SK-N-SH (cell line): ENCODE measurements at regions not wholly inside any gene's neighbourhood (a gene's known extent, or its start where the extent isn't known, plus 50 kb on each side); places are given as distances from the start of the nearest gene placed in this dataset.

Experiments
- CTCF ChIA-PET: fragments of 300-600, 350-600 bp; formaldehyde crosslinking; extraction: SDS; loops from one replicate; lab custom pipeline; 2021; lab: Yijun Ruan, JAX
- POLR2A ChIA-PET: fragments of 350-600 bp; sonication (Branson Sonifier 250); formaldehyde crosslinking; extraction: SDS; loops from one replicate; lab custom pipeline; 2020; ENCODE audit warnings: antibody characterized with exemption, inconsistent platforms; lab: Yijun Ruan, JAX
- DNase-seq: peaks from one replicate; pipeline ENCODE4 v3.0.0; 2012
- H2AFZ ChIP-seq: fragments of 200-600 bp; sonication (generic); 2 replicates; pipeline ENCODE4 v1.8.1; 2016; ENCODE audit warnings: antibody characterized with exemption, mild to moderate bottlenecking, low read depth
- H3F3A ChIP-seq: fragments of 200-600 bp; sonication (generic); replicated peaks from 2 replicates; pipeline ENCODE3; 2016; ENCODE audit warnings: antibody characterized with exemption, mild to moderate bottlenecking; ENCODE audit not compliant: insufficient read depth
- H3K27ac ChIP-seq, 2 experiments: fragments of 200-500 bp in 1 of 2; fragments of 200-600 bp in 1 of 2; sonication (Bioruptor generic) in 1 of 2; sonication (generic), shearing (Covaris generic) in 1 of 2; 2 replicates each; pipeline versions ENCODE4 v1.5.1 to v1.6.1; 2014 to 2016; ENCODE audit warnings: low read depth in 2 of 2, inconsistent platforms in 1 of 2, low read length in 1 of 2, mild to moderate bottlenecking in 1 of 2, mixed read lengths in 1 of 2
- H3K27me3 ChIP-seq: fragments of 200-600 bp; sonication (generic), shearing (Covaris generic); 2 replicates; pipeline ENCODE4 v1.6.1; 2016; ENCODE audit warnings: mixed run types; ENCODE audit not compliant: insufficient read depth
- H3K36me3 ChIP-seq, 2 experiments: fragments of 200-500 bp in 1 of 2; fragments of 200-600 bp in 1 of 2; sonication (Bioruptor generic) in 1 of 2; sonication (generic) in 1 of 2; replicated peaks in 1 of 2; 2 replicates each; pipeline versions ENCODE3 to v1.5.1; 2014 to 2016; ENCODE audit warnings: low read length in 1 of 2, mild to moderate bottlenecking in 1 of 2; ENCODE audit not compliant: insufficient read depth in 2 of 2, control insufficient read depth in 1 of 2
- H3K4me1 ChIP-seq, 2 experiments: fragments of 200-500 bp in 1 of 2; fragments of 200-600 bp in 1 of 2; sonication (Bioruptor generic) in 1 of 2; sonication (generic), shearing (Covaris generic) in 1 of 2; 2 replicates each; pipeline versions ENCODE4 v1.5.1 to v1.6.1; 2014 to 2016; ENCODE audit warnings: low read depth in 1 of 2, low read length in 1 of 2, mixed run types in 1 of 2; ENCODE audit not compliant: insufficient read depth in 2 of 2, control insufficient read depth in 1 of 2
- H3K4me2 ChIP-seq: fragments of 200-600 bp; sonication (generic), shearing (Covaris generic); 2 replicates; pipeline ENCODE4 v1.6.1; 2017; ENCODE audit warnings: mixed run types
- H3K4me3 ChIP-seq, 2 experiments: fragments of 200-500 bp in 1 of 2; fragments of 200-600 bp in 1 of 2; sonication (Bioruptor generic) in 1 of 2; sonication (generic), shearing (Covaris generic) in 1 of 2; 2 replicates each; pipeline versions ENCODE4 v1.5.1 to v1.8.1; 2014 to 2016; ENCODE audit warnings: low read depth in 2 of 2, inconsistent platforms in 1 of 2, low read length in 1 of 2, mild to moderate bottlenecking in 1 of 2, mixed read lengths in 1 of 2, moderate library complexity in 1 of 2
- H3K79me2 ChIP-seq: fragments of 200-600 bp; sonication (generic); 2 replicates; pipeline ENCODE4 v1.8.1; 2017; ENCODE audit warnings: mild to moderate bottlenecking; ENCODE audit not compliant: insufficient read depth
- H3K9ac ChIP-seq: fragments of 200-600 bp; sonication (generic); 2 replicates; pipeline ENCODE4 v1.6.1; 2017; ENCODE audit warnings: mixed run types
- H3K9me2 ChIP-seq: fragments of 200-600 bp; sonication (generic); 2 replicates; pipeline ENCODE4 v1.6.1; 2017; ENCODE audit warnings: mixed run types
- H3K9me3 ChIP-seq: fragments of 200-600 bp; sonication (generic); 2 replicates; pipeline ENCODE4 v1.6.1; 2017; ENCODE audit warnings: mixed run types, mild to moderate bottlenecking, moderate library complexity
- H4K20me1 ChIP-seq: fragments of 200-600 bp; sonication (generic); 2 replicates; pipeline ENCODE4 v1.6.1; 2017; ENCODE audit warnings: mild to moderate bottlenecking, mixed run types; ENCODE audit not compliant: insufficient read depth
- CHD2 ChIP-seq: fragments of 150-350 bp; IDR thresholded peaks from 2 replicates; pipeline ENCODE4 v1.6.1; 2018; ENCODE audit warnings: low read length; ENCODE audit not compliant: partially characterized antibody
- CTCF ChIP-seq: fragments of 200-600 bp; sonication (generic); IDR thresholded peaks from 2 replicates; pipeline ENCODE4 v1.6.1; 2017; ENCODE audit warnings: antibody characterized with exemption, mild to moderate bottlenecking, moderate library complexity
- EZH2phosphoT487 ChIP-seq: fragments of 200-600 bp; sonication (generic); IDR thresholded peaks from 2 replicates; pipeline ENCODE4 v1.6.1; 2017; ENCODE audit warnings: low read depth, mixed run types, mild to moderate bottlenecking, antibody characterized with exemption, moderate library complexity, borderline replicate concordance
- FOSL2 ChIP-seq: IDR thresholded peaks from 2 replicates; pipeline ENCODE4 v1.4.0; 2012; ENCODE audit warnings: low read depth, mild to moderate bottlenecking, moderate library complexity, borderline replicate concordance
- GATA2 ChIP-seq: sonication (generic); formaldehyde crosslinking; IDR thresholded peaks from 2 replicates; pipeline ENCODE4 v1.5.0; 2020; ENCODE audit warnings: mild to moderate bottlenecking, missing genetic modification reagents
- MXI1 ChIP-seq: IDR thresholded peaks from 2 replicates; pipeline ENCODE4 v1.6.1; 2012; ENCODE audit warnings: mild to moderate bottlenecking, low read depth, low read length, improper control_type of control experiment
- NRF1 ChIP-seq: IDR thresholded peaks from 2 replicates; pipeline ENCODE4 v1.6.1; 2012; ENCODE audit warnings: low read depth, mild to moderate bottlenecking, low read length
- RAD21 ChIP-seq: IDR thresholded peaks from 2 replicates; pipeline ENCODE4 v1.6.1; 2012; ENCODE audit warnings: mild to moderate bottlenecking, low read length
- REST ChIP-seq: IDR thresholded peaks from 2 replicates; pipeline ENCODE4 v1.6.1; 2012; ENCODE audit warnings: mild to moderate bottlenecking, low read depth, low read length, moderate library complexity
- RFX5 ChIP-seq: IDR thresholded peaks from 2 replicates; pipeline ENCODE4 v1.6.1; 2012; ENCODE audit warnings: mild to moderate bottlenecking, improper control_type of control experiment, low read length
- RXRA ChIP-seq: IDR thresholded peaks from 2 replicates; pipeline ENCODE4 v1.4.0; 2012; ENCODE audit warnings: low read depth, mild to moderate bottlenecking, borderline replicate concordance
- SMC3 ChIP-seq: IDR thresholded peaks from 2 replicates; pipeline ENCODE4 v1.6.1; 2012; ENCODE audit warnings: low read depth, low read length, improper control_type of control experiment
- TCF12 ChIP-seq: IDR thresholded peaks from 2 replicates; pipeline ENCODE4 v1.4.0; 2012
- USF2 ChIP-seq: fragments of 150-350 bp; IDR thresholded peaks from 2 replicates; pipeline ENCODE4 v1.6.1; 2017; ENCODE audit warnings: antibody characterized with exemption, low read length, low read depth, borderline replicate concordance
- YY1 ChIP-seq: IDR thresholded peaks from 2 replicates; pipeline ENCODE4 v1.4.0; 2012; ENCODE audit warnings: low read depth, mild to moderate bottlenecking

GRCh38 chr2:22078701-22079100, 954.9 kb downstream of the TDRD15 start:
- H3F3A ChIP-seq: no peaks in the 10 kb centered on the region
- H3K9me2 ChIP-seq: no peaks in the 10 kb centered on the region
- no peak overlapping the region for H3K4me2 ChIP-seq
- no peaks in the 10 kb centered on the region for H3K4me1 ChIP-seq
- H3K4me3 ChIP-seq: no peak overlapping the region
- no peaks in the 10 kb centered on the region for H4K20me1 ChIP-seq
- H2AFZ ChIP-seq: no peak overlapping the region
- ChIA-PET CTCF (no interaction called here), POLR2A (no interaction called here)
- no peak overlapping the region for H3K27ac ChIP-seq
- H3K9ac ChIP-seq: no peak overlapping the region
- no peaks in the 10 kb centered on the region for H3K9me3 ChIP-seq
- no peaks in the 10 kb centered on the region for H3K27me3 ChIP-seq
- TF ChIP-seq EZH2phosphoT487 (no peak), SMC3 (no peak), FOSL2 (no peak), RAD21 (no peak), CHD2 (no peak), CTCF (no peak), GATA2 (no peak), YY1 (no peak), MXI1 (no peak), TCF12 (no peak), NRF1 (no peak), USF2 (no peak), RFX5 (no peak), RXRA (no peak), REST (no peak)
- H3K36me3 ChIP-seq: no peaks in the 10 kb centered on the region
- no peaks in the 10 kb centered on the region for H3K79me2 ChIP-seq
- no peak for DNase-seq
